ENCODE measurements at regions not wholly inside any gene's neighbourhood (a gene's known extent, or its start where the extent isn't known, plus 50 kb on each side); places are given as distances from the start of the nearest gene placed in this dataset.

- no peak for DNase-seq
Measured at GRCh38 chr6:16850681-16851026, 89.4 kb upstream of the ATXN1 start.

DNA sequence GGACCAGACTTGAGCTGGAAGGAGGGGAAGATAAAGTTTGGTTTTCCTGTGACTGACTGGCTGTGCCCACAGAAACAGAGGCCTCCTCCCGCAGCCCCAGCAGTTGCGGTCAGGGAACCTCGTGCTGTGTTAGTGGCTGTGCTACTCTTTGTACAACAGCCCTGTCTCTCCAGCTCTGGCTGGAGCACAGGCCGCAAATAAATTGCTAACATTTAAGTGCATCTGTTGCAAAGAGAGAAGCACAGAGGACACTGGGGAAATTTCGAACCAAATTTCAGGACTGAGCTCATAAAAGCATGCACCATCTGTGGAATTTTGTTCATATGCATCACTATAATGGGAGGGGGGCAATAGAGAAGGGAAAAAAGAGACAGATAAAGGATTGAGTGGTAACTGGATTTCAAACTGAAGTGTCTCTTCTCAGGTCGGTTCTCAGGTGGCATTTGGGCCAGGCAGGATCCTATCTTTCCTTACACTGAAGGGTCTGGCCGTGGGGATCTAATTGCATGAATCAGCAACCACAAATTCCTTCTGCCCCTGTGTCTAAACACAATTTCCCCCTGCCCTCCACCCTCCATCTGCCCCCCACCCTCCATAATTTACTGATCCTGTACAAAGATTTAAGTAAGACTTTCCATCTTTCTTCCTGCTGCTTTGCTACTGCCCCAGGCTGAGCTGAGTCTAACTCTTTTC lies 88.9 kb upstream of the ATXN1 start:
- no peak for DNase-seq

GRCh38 chr6:16849280-16849987 lies 88.2 kb upstream of the ATXN1 start:
- DNase-seq = peak; percentile 33

GRCh38 chr6:16846399-16846778 lies 85.1 kb upstream of the ATXN1 start:
- DNase-seq = no peak

DNA sequence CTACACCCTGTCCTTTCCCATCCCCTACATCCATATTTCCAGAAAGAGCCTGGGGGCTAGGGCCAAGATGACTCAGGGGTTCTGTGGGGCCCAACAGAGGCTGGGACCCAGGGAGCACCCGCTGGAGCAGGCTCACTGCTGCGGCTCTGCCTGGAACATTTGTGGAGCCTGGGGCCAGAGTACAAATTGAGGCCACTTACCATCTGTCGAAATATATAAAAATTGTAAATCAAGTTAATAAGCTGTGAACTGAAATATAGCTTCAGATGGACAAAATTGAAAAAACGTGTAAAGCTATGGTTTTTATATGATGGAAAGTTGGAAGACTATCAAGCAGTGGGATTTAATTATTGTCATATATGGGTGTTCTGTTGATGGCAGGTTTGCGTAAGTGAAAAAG lies 82.9 kb upstream of the ATXN1 start:
- DNase-seq = no peak

GRCh38 chr6:16842676-16843075 lies 81.4 kb upstream of the ATXN1 start:
- DNase-seq = no peak

DNA sequence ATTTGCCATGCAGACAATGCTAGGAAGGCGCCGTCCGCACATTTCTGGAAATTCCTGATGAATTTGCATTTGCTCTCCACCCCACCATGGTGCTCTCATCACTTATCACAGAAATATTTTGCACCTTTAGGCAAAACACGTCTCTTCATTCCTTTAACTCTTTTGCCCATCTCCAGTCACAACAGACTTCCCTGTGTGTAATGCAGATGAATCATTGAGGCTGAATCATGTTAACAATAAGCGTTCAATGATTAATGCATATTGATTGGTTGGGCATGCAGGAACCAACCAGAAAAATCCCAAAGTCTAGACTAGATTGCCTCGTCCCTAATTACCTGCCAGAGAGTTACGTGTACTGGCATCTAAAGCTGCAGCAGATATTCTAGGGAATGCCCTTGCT lies 80.0 kb upstream of the ATXN1 start:
- no peak for DNase-seq

- DNase-seq = no peak
Measured at GRCh38 chr6:16840725-16841124, 79.5 kb upstream of the ATXN1 start.

- DNase-seq = no peak
Measured at GRCh38 chr6:16840291-16840690, 79.0 kb upstream of the ATXN1 start.

- DNase-seq = no peak
Measured at GRCh38 chr6:16839631-16840179, 78.4 kb upstream of the ATXN1 start.

- DNase-seq = no peak
Measured at GRCh38 chr6:16837217-16837972, 76.1 kb upstream of the ATXN1 start.

DNA sequence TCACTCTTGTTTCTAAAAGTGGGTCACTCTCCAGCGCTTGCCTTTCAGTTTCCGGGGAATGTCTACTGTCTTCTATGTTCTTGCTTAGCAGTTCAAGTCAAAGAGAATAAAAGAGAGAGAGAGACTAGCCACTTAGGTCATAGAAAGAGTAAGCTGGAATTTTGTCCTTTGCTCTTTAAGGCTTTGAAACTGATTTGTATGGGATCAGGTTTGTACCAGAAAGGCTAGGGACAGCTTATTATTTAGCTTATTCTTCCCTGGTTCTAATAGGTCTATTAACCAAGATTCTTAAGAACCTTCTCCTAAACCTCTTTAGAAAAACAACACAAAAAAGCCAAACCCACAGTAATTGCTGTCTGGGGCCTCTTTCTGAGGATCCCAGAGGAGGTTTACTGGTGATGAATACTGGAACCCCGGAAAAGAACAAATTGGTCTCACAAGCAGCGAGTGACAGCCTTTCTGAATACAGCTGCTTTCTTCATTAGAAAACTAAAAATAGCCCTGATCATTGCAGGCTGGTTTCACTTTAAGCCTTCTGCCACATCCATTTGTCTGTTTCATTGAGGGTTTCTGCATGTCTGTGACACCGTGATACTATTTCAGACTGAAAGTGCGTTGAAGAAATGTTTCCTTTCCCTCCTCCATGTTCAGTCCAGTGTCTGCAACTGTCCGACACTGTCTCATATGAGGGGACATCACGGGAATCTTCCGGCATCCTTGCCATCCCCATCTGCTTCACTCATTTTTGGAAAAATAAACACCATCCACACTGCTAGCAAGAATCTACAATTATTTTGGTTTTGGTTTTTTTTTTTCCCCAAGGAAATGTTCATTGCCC lies 75.1 kb upstream of the ATXN1 start:
- no peak for DNase-seq

DNA sequence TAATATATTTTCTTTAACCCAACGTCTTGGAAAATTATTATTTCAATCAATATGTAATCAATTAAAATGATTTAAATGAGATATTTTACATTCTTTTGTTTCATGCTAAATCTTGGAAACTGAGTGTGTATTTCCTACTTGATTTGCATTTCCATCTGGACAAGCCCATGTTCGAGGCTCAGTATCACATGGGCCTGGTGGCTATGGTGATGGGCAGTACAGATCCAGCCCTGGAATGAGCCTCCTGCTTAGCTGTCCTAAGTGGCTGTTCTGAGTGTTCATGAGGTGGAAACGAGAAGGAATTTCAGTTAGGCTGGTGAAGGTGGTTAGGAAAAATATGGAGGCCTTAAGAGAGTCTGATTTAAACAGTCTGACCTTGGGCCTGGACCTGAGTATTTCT lies 73.0 kb upstream of the ATXN1 start:
- DNase-seq = no peak

DNA sequence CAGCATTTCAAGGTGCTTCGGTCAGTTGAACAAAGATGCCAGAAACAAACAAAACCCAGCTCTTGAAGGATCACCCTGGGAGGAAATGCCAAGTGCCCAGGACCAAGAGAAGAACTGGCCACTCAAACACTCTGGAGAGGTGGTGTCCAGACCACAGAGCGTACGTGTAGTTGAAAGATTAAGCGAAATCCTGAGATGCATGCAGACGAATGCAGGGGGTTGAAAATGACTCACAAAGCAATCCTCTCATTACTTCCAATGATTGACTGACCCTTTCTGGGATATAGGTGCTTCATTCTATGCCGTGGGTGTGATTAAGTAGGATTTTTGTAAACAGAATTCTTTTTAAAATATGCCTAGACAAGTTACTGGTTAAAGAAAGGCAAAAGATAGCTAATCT lies 71.5 kb upstream of the ATXN1 start:
- DNase-seq = no peak

DNA sequence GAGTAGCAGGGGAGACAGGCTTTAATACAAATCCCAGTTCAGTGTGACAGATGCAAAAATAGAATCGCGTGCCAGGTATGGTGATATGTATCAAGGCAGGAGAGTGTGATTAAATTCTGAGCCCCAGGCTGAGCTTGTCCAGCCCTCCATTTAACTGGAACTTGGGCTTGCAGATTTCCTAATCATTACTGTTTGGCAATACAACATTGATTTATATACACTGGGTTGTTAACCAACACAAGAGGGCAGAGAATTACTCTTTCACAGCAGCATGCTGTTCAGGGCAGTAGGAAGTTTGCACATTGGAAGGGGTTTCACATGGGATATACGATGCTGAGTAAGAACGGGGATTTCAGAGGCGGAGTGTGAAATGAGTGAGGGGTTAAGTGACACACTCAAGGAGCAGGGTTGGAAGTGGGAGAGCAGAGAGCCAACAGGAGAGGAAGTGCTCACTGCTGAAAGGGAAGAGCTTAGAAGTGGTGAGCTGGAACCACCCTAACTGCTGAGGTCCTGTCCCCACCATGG lies 70.8 kb upstream of the ATXN1 start:
- no peak for DNase-seq

GRCh38 chr6:16831136-16831535 lies 69.9 kb upstream of the ATXN1 start:
- no peak for DNase-seq

GRCh38 chr6:16828058-16828457 lies 66.8 kb upstream of the ATXN1 start:
- DNase-seq = no peak

GRCh38 chr6:16827627-16828026 lies 66.4 kb upstream of the ATXN1 start:
- no peak for DNase-seq

DNA sequence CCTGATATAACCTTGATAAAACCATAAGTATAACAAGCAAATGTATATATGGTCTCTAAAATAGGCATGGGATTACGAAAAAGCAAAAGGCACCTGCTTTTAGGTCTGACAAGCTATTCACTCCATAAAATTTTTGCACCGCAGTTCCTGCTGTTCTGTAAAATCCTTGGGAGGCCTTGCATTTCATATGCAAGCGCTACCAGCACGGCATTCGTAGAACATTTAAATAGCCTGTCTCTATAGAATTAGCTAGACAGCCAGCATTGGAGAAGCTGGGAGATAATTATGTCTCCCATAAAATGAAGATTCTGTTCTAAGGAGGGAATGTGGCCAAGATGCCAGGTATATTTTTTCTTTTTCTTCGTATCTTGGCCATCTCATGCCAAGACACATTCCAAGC lies 64.5 kb upstream of the ATXN1 start:
- no peak for DNase-seq

DNA sequence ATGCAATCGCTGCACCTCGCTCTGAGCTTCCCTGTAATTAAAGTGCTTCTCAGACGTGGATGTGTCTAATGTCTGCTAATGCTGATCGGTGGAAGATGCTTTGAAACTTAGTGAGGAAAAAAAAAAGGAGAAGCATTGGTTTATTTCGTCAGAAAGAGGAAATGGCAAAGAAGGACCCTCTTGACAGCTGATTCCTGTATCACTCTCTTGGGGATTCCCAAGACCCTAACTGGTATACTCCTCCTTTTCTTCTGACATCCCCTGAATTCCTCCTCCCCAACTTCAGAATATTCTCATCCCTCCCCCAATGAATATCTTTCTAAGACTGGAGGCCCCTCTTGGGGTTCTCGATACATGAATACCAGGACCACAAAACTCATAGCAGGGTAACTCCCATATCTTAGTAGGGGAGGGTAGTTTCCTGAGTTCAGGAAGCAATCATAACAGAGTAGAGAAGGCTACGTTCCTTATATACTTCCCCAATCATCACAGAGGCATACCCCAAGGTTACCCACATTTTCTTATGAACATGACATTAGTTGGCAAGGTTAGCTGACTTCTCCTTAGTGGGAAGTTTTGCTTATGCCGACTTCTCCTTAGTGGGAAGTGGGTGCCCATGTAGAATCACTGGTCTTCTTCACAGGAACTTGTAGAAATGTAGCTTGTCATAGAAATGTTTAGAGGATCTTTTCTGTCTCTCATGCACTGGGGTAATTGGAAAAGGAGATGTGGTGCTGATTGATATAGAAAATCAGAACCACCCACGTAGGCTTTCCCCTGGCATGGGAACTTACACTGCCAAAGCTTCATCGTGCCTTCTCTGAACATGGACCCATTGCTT lies 63.8 kb upstream of the ATXN1 start:
- DNase-seq = no peak

GRCh38 chr6:16823718-16824352 lies 62.6 kb upstream of the ATXN1 start:
- no peak for DNase-seq

Measured in left kidney (tissue), 1 donor.